Neural progenitor cell (in vitro differentiated cells): ENCODE measurements at regions not wholly inside any gene's neighbourhood (a gene's known extent, or its start where the extent isn't known, plus 50 kb on each side); places are given as distances from the start of the nearest gene placed in this dataset.

Experiments used
- DNase-seq: peaks from one replicate; pipeline ENCODE4 v3.0.0-alpha.2; 2016; ENCODE audit warnings: low spot score
- H2AFZ ChIP-seq: fragments of 200-600 bp; sonication (generic); replicated peaks from 2 replicates; pipeline ENCODE4 v1.6.1; 2016; ENCODE audit warnings: antibody characterized with exemption
- H3F3A ChIP-seq: fragments of 200-600 bp; sonication (generic); 2 replicates; pipeline ENCODE4 v1.6.1; 2016; ENCODE audit warnings: antibody characterized with exemption, low read depth
- H3K27ac ChIP-seq: fragments of 200-600 bp; sonication (generic); 2 replicates; pipeline ENCODE4 v1.5.1; 2016; ENCODE audit warnings: mild to moderate bottlenecking
- H3K27me3 ChIP-seq: fragments of 200-600 bp; sonication (generic); 2 replicates; pipeline ENCODE4 v1.6.1; 2016; ENCODE audit warnings: mild to moderate bottlenecking, moderate library complexity
- H3K36me3 ChIP-seq: fragments of 200-600 bp; sonication (generic); 2 replicates; pipeline ENCODE4 v1.5.1; 2016
- H3K4me1 ChIP-seq: fragments of 200-600 bp; sonication (generic); 2 replicates; pipeline ENCODE4 v1.6.1; 2016; ENCODE audit warnings: mixed run types
- H3K4me2 ChIP-seq: fragments of 200-600 bp; sonication (generic); 2 replicates; pipeline ENCODE4 v1.6.1; 2016
- H3K4me3 ChIP-seq: fragments of 200-600 bp; sonication (generic); 2 replicates; pipeline ENCODE4 v1.5.1; 2016
- H3K79me2 ChIP-seq: fragments of 200-600 bp; sonication (generic); 2 replicates; pipeline ENCODE4 v1.6.1; 2016; ENCODE audit warnings: low read depth
- H3K9ac ChIP-seq: fragments of 200-600 bp; sonication (generic); 2 replicates; pipeline ENCODE4 v1.6.1; 2016
- H3K9me3 ChIP-seq: fragments of 200-600 bp; sonication (generic); 2 replicates; pipeline ENCODE4 v1.5.1; 2016; ENCODE audit warnings: low read depth
- H4K20me1 ChIP-seq: fragments of 200-600 bp; sonication (generic); 2 replicates; pipeline ENCODE4 v1.6.1; 2016; ENCODE audit warnings: low read depth
- H3K27ac Mint-ChIP-seq: 3 replicates; pipeline ENCODE4 v1.8.0; 2021; ENCODE audit warnings: mixed read lengths
- H3K27me3 Mint-ChIP-seq: 2 replicates; pipeline ENCODE4 v1.8.0; 2022; ENCODE audit warnings: low read depth, mild to moderate bottlenecking, inconsistent platforms, moderate library complexity, mixed read lengths; ENCODE audit not compliant: insufficient read depth
- H3K36me3 Mint-ChIP-seq: 3 replicates; pipeline ENCODE4 v1.8.0; 2021; ENCODE audit warnings: mixed read lengths
- H3K4me1 Mint-ChIP-seq: 3 replicates; pipeline ENCODE4 v1.8.0; 2021; ENCODE audit warnings: mixed read lengths
- H3K4me3 Mint-ChIP-seq: 3 replicates; pipeline ENCODE4 v1.8.0; 2021; ENCODE audit warnings: mild to moderate bottlenecking, moderate library complexity, mixed read lengths
- H3K9me3 Mint-ChIP-seq: 3 replicates; pipeline ENCODE4 v1.8.0; 2020; ENCODE audit warnings: mixed read lengths
- CTCF ChIP-seq: fragments of 200-600 bp; sonication (generic); IDR thresholded peaks from 2 replicates; pipeline ENCODE4 v1.5.1; 2017; ENCODE audit warnings: antibody characterized with exemption, mild to moderate bottlenecking
- EZH2 ChIP-seq: fragments of 200-600 bp; sonication (generic); IDR thresholded peaks from 2 replicates; pipeline ENCODE4 v1.6.1; 2017; ENCODE audit warnings: antibody characterized with exemption, mild to moderate bottlenecking, moderate library complexity
- EZH2phosphoT487 ChIP-seq: fragments of 200-600 bp; sonication (generic); IDR thresholded peaks from 2 replicates; pipeline ENCODE4 v1.6.1; 2017; ENCODE audit warnings: antibody characterized with exemption

GRCh38 chr3:160065282-160065681 is 76.6 kb downstream of the IL12A start:
- Mint-ChIP-seq H3K4me1 (no peaks in the 10 kb centered on the region), H3K36me3 (no peaks in the 10 kb centered on the region), H3K9me3 (no peaks in the 10 kb centered on the region), H3K4me3 (no peak overlapping the region), H3K27ac (no peak overlapping the region), H3K27me3 (peaks cover 5% of the 10 kb centered on the region)
- H3K4me1 ChIP-seq = no peaks in the 10 kb centered on the region
- DNase-seq = no peak
- no peak overlapping the region for H3K27ac ChIP-seq
- H3K9ac ChIP-seq = no peak overlapping the region
- no peak overlapping the region for H3K4me3 ChIP-seq
- H3K36me3 ChIP-seq = no peaks in the 10 kb centered on the region
- no peak overlapping the region for H2AFZ ChIP-seq
- TF ChIP-seq CTCF (no peak), EZH2phosphoT487 (no peak), EZH2 (no peak)
- no peaks in the 10 kb centered on the region for H4K20me1 ChIP-seq
- no peaks in the 10 kb centered on the region for H3K79me2 ChIP-seq
- no peaks in the 10 kb centered on the region for H3K9me3 ChIP-seq
- no peaks in the 10 kb centered on the region for H3K27me3 ChIP-seq
- H3K4me2 ChIP-seq = no peak overlapping the region
- H3F3A ChIP-seq = no peaks in the 10 kb centered on the region

GRCh38 chr3:160065786-160066185 is 77.2 kb downstream of the IL12A start:
- H4K20me1 ChIP-seq = no peaks in the 10 kb centered on the region
- H3K9me3 ChIP-seq = no peaks in the 10 kb centered on the region
- no peaks in the 10 kb centered on the region for H3K36me3 ChIP-seq
- no peaks in the 10 kb centered on the region for H3F3A ChIP-seq
- Mint-ChIP-seq H3K4me1 (no peaks in the 10 kb centered on the region), H3K36me3 (no peaks in the 10 kb centered on the region), H3K27me3 (peaks cover 5% of the 10 kb centered on the region), H3K9me3 (no peaks in the 10 kb centered on the region), H3K4me3 (no peak overlapping the region), H3K27ac (no peak overlapping the region)
- H3K27ac ChIP-seq = no peak overlapping the region
- H3K9ac ChIP-seq = no peak overlapping the region
- TF ChIP-seq CTCF (no peak), EZH2 (no peak), EZH2phosphoT487 (no peak)
- H3K4me2 ChIP-seq = no peak overlapping the region
- no peaks in the 10 kb centered on the region for H3K27me3 ChIP-seq
- DNase-seq = no peak
- H3K4me3 ChIP-seq = no peak overlapping the region
- no peak overlapping the region for H2AFZ ChIP-seq
- no peaks in the 10 kb centered on the region for H3K4me1 ChIP-seq
- H3K79me2 ChIP-seq = no peaks in the 10 kb centered on the region

GRCh38 chr3:160069986-160070385 is 81.4 kb downstream of the IL12A start:
- H3F3A ChIP-seq = no peaks in the 10 kb centered on the region
- TF ChIP-seq EZH2 (no peak), EZH2phosphoT487 (no peak), CTCF (no peak)
- Mint-ChIP-seq H3K27me3 (peaks cover 5% of the 10 kb centered on the region), H3K36me3 (no peaks in the 10 kb centered on the region), H3K4me1 (no peaks in the 10 kb centered on the region), H3K4me3 (no peak overlapping the region), H3K27ac (no peak overlapping the region), H3K9me3 (no peaks in the 10 kb centered on the region)
- no peak for DNase-seq
- H3K9ac ChIP-seq = no peak overlapping the region
- H4K20me1 ChIP-seq = no peaks in the 10 kb centered on the region
- no peaks in the 10 kb centered on the region for H3K79me2 ChIP-seq
- no peak overlapping the region for H3K4me2 ChIP-seq
- no peaks in the 10 kb centered on the region for H3K36me3 ChIP-seq
- H3K27me3 ChIP-seq = no peaks in the 10 kb centered on the region
- H3K27ac ChIP-seq = no peak overlapping the region
- H3K4me3 ChIP-seq = no peak overlapping the region
- no peak overlapping the region for H2AFZ ChIP-seq
- no peaks in the 10 kb centered on the region for H3K9me3 ChIP-seq
- H3K4me1 ChIP-seq = no peaks in the 10 kb centered on the region

- no peak overlapping the region for H3K4me2 ChIP-seq
- no peaks in the 10 kb centered on the region for H3K36me3 Mint-ChIP-seq
- no peak overlapping the region for H3K27ac ChIP-seq
- no peaks in the 10 kb centered on the region for H3K36me3 ChIP-seq
- H3K9ac ChIP-seq = no peak overlapping the region
- TF ChIP-seq CTCF = no peak
- TF ChIP-seq EZH2phosphoT487 = no peak
- no peak for TF ChIP-seq EZH2
- DNase-seq = no peak
- H3K9me3 Mint-ChIP-seq = no peaks in the 10 kb centered on the region
- no peaks in the 10 kb centered on the region for H3K4me1 Mint-ChIP-seq
- H3K79me2 ChIP-seq = no peaks in the 10 kb centered on the region
- H3K4me3 Mint-ChIP-seq = no peak overlapping the region
- H3K4me3 ChIP-seq = no peak overlapping the region
- no peaks in the 10 kb centered on the region for H3K9me3 ChIP-seq
- no peaks in the 10 kb centered on the region for H3K4me1 ChIP-seq
- H3K27me3 Mint-ChIP-seq = no peaks in the 10 kb centered on the region
- no peak overlapping the region for H2AFZ ChIP-seq
- no peaks in the 10 kb centered on the region for H3F3A ChIP-seq
- no peaks in the 10 kb centered on the region for H4K20me1 ChIP-seq
- H3K27me3 ChIP-seq = no peaks in the 10 kb centered on the region
- no peak overlapping the region for H3K27ac Mint-ChIP-seq
These were observed 87.9 kb downstream of the IL12A start for GRCh38 chr3:160076519-160076918.
